ENCODE measurements at regions not wholly inside any gene's neighbourhood (a gene's known extent, or its start where the extent isn't known, plus 50 kb on each side); places are given as distances from the start of the nearest gene placed in this dataset.

DNA sequence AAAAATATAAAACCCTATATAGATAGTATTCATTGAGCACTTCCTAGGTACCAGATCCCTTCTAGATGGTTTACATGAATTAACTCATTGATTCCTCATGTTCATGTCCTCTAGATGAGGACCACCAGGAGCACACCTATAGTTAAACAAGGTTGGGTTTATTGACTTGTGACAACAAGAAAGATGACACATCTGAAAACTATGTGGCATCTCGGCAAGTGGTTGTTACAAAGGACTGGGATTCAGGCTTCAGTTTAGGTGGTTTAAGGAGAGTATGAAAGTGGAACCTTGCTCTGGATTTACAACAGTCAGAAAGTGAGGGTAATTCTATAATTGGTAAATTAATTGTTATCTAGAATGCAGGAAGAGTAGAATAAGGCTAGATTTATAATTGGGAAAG is 99.0 kb upstream of the PHF14 start:
- no peak for TF ChIP-seq EZH2 (IDR thresholded peaks at IDR 0.05; ENCODE audit: borderline replicate concordance)
- TF ChIP-seq, protein P1, sequence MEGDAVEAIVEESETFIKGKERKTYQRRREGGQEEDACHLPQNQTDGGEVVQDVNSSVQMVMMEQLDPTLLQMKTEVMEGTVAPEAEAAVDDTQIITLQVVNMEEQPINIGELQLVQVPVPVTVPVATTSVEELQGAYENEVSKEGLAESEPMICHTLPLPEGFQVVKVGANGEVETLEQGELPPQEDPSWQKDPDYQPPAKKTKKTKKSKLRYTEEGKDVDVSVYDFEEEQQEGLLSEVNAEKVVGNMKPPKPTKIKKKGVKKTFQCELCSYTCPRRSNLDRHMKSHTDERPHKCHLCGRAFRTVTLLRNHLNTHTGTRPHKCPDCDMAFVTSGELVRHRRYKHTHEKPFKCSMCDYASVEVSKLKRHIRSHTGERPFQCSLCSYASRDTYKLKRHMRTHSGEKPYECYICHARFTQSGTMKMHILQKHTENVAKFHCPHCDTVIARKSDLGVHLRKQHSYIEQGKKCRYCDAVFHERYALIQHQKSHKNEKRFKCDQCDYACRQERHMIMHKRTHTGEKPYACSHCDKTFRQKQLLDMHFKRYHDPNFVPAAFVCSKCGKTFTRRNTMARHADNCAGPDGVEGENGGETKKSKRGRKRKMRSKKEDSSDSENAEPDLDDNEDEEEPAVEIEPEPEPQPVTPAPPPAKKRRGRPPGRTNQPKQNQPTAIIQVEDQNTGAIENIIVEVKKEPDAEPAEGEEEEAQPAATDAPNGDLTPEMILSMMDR (IDR thresholded peaks at IDR 0.05; ENCODE audit: poor library complexity): no peak

Measured in hepatocyte (in vitro differentiated cells).